ENCODE measurements at regions not wholly inside any gene's neighbourhood (a gene's known extent, or its start where the extent isn't known, plus 50 kb on each side); places are given as distances from the start of the nearest gene placed in this dataset.
"Not testable (repeated sequence)": the region's sequence is repeated elsewhere in the genome, so short reads cannot be mapped to it uniquely, and the experiment has no call there.

DNA sequence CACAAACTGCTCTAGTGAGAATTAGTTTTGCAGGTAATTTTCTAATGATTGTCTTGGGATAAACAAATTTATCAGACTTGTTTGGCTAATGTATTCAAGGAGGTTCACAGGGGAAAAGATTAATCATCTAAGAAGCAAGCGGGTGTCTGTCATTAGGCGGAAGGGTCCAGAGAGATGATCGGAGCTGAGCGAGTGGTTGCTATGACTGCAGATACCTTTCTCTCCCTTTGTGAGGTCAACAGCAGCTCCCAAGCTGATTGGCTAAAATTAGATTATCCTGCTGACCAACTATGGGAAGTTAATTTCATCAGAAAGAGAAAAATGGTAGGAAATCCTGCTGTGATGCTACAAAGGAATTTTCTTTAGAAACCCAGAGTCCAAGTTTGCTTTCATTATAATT, 276.0 kb downstream of the SOX2 start:
- no peak for DNase-seq (ENCODE audit: low spot score)

DNA sequence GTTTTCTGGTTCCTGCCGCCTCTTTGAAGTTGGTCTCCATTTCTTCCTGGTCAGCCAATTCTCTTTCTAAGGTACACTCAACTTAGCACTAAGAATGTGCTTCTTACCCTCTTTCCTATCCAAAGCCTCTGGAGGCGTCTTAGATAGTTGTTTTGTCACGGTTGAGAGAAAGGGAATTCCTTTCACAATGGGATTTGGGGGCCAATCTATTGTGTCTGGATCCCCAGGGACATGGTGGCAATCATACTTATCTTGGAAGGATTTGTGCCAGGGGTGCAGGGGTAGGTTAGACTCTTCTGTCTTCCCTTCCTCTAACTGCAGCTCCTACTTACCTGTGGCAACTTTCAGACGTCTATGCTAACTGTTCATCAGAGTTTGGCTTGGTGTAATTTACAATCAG, 287.1 kb downstream of the SOX2 start:
- no peak for DNase-seq (ENCODE audit: low spot score)

DNA sequence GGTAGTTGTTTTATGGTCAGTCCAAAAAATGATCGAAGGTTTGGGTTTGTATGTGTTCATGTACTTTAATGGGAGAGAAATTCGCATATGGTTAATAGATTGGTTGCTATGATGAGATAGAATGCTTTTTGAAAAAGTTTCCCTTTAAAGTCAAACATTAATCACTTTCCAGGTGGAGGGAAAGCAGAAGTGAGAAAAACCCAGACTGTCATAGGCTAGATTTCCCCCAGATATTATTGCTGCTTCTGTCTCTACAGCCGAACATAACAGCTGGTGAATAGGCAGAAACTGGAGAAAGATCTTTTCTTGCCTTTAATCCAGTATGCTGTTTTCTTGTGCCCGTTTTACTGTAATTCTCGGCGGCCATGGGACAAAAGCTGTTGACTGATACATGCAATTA, 287.6 kb downstream of the SOX2 start:
- DNase-seq (ENCODE audit: low spot score) = no peak

DNA sequence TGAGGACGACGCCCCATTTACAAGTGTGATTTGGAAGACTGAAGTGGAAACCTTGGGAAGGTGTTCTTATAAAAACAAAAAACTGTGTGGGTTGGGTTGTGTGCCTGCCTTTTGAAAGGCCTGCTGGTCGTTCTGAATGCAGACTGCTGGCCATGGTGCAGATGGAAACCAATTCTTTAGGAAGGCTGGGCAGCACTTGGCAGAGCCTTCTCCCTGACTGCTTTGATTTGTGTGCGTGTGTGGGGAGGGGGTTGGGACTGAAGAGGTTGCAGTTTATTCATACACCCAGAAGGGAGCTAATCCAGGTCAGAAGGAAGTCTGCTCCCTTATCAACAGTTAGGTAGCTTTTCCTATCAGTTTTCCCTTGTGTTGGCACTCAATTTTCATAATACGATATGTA, 288.7 kb downstream of the SOX2 start:
- no peak for DNase-seq (ENCODE audit: low spot score)

DNA sequence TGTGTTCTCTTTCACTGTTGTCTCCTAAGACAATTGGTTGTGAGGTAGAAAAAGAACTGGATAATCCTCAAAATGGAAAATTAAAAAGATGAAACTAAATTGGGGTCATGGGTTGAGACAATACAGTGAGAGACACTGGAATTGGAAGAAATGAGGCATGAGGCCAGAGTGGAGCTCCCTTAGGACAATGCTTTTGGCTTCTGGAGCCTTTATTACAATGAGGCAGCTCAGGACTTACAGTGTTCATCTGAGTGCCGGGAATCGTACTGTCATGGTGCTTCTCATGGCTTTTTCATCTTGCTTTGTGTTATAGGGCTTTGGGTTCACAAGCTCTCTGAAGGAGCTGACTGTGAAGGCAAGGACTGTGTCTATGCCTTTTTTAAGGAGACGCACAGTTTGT, 293.5 kb downstream of the SOX2 start:
- no peak for DNase-seq (ENCODE audit: low spot score)

DNA sequence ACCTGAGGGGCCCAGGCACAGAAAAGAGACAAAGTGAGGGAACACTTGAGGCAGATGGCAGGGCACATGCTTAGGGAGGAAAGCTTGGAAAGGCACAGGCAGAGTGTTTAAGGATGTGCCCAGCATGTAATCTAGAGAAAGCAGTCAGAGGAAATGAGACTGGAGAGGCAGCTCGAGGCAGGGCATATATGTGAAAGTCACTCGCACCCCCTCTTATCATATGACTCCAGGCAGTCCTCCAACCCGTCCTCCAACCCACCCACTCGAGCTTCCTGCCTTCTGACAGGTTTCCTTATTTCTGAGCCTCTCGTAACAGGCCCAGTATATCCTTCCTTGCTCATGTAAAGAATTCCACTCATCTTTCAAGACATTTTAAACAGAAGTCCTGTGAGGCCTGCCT, 294.0 kb downstream of the SOX2 start:
- no peak for DNase-seq (ENCODE audit: low spot score)

DNA sequence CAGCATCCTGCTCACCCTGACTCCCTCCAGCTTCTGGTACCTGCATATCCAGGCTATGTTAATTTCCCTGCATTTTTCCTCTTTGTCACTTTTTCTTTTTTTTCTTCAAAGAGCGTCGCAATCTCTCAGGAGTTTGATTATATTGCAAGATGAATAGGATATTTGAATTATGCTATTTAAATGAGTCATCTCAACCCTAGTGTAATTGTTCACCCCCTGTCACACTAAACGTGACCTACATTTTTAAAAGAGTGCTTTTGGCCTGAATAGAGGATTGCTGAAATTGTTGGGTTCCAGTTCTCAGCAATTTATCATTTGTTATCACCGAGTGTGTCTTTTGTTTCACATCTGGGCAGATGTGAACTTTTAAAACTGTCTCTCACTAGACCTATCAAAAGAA, 294.7 kb downstream of the SOX2 start:
- no peak for DNase-seq (ENCODE audit: low spot score)

DNA sequence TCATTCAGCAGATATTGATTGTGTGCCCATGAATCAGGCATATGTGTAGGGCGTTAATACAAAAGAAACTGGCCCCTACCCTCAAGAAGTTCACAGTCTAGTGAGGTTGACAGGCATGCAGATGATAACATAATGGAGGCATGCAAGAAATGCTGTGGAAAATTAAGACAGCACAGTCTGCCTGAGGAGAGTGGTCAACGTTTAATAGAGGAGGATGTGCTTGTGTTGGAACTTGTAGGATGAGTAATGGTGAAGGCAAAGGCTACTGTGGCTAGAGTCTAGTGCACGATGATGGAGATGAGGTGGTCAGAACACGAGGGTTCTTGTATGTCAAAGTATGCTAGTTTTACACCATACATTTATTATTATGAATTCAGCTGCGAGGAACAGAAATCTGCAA, 295.7 kb downstream of the SOX2 start:
- no peak for DNase-seq (ENCODE audit: low spot score)

DNA sequence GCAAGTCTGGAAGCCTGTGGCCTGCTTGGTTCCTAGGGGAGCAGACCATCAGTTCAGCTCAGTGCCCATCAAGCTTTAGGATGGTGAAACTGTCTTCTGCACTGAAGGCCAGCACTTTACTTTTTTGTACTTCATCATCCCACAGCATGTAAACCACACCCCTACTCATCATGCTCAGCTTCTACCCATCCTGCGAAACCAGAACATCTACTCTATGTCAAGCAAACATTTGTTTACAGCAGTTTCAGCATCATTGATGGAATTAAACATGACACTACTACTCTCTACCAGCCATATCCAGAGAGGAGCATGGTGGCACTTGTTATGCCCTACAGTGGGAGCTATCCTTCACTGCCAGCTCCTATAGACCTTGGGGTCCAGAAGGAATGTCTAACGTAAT, 306.6 kb downstream of the SOX2 start:
- DNase-seq (ENCODE audit: low spot score) = no peak

DNA sequence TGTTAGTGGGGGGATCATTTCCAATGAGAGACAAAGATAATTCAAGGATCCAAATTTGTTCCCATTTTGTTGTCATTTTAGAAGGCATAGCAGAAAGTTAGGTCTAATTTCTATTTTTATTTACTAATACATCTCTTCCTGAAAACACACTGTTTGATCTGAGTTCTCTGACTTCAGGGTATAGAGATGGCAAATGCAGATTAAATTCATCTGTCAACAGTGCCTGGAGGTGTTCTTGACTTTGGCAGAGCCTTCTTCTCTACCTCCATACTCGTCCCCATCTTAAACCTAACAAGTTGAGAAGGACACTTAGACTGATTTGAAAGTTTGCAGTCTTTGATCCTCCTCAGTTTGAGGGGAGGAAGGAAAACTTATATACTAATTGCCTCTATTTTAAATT, 308.2 kb downstream of the SOX2 start:
- no peak for DNase-seq (ENCODE audit: low spot score)

DNA sequence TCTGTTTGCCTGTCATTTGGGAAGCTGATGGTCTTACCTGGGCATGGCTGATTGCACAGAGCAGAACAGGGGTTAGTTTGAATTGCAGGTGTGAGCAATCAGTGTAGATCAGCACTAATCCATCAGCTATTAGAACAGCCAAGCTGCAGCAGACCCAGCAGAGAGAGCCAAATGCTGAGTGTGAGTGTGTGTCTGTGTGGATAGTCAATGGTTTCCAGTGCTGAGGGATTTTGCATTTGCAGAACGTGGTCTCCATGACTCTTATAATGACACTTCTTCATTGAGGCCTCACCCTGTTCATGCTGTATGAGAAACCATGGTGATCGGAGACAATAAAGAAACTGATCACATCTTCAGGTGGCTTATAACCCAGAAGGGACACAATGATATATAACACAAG, 312.1 kb downstream of the SOX2 start:
- DNase-seq (ENCODE audit: low spot score) = no peak

DNA sequence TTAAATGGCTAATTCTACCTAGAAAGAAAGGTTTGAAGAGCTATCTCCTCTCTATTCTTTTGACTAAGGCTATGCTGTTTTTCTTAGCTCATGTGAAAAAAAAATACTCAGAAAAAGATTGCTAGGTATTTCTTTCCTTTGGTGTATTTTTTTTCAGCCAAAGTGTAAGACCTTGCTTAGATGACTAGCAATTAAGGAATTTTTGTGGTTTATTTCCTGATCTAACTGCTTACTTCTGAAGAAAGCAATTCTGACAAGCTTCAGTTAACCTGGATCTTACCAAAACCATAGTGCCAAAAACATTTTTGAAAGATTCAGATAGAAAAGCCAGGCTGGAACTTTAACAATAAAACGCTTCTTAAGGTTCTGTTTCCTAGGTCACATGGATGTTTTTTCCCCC, 315.6 kb downstream of the SOX2 start:
- DNase-seq (ENCODE audit: low spot score) = peak; percentile 71

DNA sequence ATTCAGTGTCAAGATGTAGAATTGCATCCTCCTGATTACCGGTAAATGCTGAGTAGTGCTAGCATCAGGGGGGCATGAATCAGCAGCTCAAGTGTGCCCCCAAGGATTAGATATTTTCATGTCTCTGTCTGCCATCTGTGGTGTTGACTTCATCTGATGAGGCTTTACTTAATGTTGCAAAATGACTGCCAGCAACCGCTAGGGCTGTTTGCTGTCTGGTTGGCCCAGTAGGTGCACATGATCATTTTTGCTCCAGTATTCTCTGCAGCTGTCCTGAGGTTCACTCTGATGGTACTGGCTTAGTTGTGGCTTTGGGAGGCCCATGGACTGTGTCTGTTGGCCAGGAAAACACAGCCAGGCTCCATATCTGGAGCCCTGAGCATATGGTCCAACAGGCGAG, 316.4 kb downstream of the SOX2 start:
- peak; percentile 75 for DNase-seq (ENCODE audit: low spot score)

DNA sequence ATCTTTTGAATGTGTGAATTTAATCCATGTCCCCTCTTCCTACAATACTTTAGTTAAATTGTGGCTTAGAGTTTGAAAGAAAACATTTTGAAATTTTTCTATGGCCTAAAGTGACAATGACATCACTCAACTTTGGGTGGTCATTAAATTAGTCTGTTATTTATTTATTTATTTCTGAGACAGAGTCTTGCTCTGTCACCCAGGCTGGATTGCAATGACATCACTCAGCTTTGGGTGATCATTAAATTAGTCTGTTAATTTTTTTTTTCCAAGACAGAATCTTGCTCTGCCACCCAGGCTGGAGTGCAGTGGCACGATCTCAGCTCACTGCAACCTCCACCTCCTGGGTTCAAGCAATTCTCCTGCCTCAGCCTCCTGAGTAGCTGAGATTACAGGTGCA, 322.5 kb downstream of the SOX2 start:
- not testable (repeated sequence) for DNase-seq (ENCODE audit: low spot score)

DNA sequence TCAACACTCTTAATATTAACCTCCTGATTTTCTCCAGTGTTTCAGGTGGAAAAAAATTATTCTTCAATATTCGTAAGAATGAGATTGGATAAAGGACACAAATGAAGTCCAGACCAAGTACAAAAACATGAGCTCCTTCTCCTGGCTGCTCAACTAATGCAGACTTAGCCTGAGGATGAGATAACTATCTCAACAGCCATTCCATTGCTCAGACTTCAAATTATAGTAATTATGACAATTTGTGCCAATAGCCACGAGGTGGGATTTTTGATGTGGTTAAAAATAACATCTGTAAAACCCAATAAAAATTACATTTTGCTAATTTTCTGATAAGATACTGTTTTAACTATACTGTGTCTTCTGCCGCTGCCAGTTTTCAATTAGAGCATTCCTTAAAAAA, 323.6 kb downstream of the SOX2 start:
- DNase-seq (ENCODE audit: low spot score) = no peak

DNA sequence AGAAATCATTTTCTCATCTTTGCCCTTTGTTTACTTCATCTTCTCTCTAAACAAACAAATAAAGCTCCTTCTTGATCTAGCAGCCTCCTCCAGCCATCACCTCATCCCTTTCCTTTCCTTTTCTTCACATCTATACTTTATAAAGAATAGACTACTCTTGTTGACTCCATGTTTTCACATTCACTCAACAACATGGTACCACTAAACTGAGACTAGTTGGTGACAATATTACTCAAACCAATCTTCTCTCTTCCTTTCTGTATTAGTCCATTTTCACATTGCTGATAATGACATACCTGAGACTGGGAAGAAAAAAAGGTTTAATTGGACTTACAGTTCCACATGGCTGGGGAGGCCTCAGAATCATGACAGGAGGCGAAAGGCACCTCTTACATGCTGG, 324.7 kb downstream of the SOX2 start:
- DNase-seq (ENCODE audit: low spot score) = no peak

DNA sequence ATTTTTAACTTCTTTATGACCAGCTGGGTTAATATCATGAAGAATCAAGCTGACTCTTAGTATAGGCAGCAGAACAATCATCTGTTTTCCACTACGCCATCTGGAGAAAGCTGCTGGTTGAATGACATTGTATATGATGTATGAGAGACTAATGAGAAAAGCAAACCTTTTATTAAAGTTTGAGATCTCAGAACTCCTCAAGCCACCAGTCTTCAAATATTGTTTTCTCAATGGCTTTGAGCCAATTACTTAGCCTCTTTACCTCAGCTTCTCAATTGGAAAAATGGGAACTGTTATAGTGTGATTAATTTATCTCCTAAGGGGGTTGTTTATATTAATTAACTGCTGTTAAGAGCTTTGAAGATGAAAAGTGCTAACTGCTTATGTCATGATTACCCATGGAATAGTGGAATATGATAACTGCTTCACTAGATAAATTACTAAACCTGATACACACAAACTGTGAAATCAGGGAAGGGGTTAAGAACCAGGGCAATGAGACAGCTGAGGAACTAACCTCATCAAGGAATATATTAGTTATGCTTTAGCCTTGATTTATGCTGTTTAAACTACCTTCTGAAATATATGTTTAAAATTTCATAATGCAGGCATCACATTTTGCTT, 330.1 kb downstream of the SOX2 start:
- no peak for DNase-seq (ENCODE audit: low spot score)

DNA sequence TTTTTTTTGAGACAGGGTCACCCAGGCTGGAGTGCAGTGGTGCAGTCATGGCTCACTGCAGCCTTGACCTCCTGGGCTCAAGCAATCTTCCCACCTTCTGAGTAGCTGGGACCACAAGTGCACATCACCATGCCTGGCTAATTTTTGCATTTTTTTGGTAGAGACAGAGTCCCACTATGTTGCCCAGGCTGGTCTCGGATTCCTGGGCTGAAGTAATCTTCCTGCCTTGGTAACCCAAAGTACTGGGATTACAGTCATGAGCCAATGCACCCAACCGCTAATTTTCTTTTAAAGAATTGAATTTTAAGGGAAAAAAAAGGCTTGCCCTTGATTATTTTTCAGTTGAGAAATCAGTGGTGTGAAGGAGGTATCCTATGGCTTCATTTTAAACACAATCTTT, 334.0 kb downstream of the SOX2 start:
- DNase-seq (ENCODE audit: low spot score) = no peak

DNA sequence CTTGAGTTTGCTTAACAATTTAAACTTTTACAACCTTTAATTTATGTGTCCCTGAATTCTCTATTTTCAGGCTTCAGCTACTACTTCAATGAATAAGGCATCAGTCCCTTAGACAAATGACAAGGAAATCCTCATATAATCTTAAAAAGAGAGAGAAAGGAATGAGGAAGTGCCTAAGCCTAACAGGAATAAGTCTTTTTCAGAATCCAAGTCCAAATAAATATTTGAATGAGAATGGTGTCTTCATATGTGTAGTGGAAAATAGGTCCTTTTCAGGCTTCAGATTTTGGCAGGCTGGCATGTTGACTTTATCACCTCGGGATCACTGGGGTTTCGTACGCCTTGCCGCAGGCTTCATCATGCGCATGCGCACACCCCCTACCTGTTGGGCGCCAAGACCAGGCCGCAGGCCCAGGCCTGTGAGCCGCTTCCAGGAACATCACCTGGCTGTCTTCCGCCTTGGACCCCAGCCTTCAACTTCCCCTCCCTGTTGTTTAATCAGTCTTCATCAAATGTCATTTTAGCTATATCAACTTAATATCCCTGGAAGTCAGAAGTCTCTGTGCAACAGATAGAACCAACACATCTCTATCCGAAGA, 334.5 kb downstream of the SOX2 start:
- no peak for DNase-seq (ENCODE audit: low spot score)

DNA sequence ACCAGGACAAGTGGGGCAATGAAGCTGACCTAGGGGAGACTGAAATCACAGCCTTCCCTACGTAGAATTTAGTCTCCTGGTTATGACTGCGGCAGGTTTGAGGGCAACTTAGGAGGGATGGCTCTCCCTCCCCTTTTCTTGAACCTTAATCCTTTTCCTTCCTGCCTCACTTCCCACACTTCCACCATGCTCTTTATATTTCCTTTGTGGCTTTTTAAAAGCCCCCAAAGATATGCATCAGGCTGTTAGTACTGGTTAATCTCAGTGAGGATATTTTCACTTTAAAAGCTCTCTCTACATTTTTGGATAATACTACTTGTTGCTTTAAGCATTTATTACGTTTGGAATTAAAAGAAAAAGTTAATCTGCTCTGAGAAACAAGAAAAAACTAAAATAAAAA, 339.2 kb downstream of the SOX2 start:
- DNase-seq (ENCODE audit: low spot score) = no peak

DNA sequence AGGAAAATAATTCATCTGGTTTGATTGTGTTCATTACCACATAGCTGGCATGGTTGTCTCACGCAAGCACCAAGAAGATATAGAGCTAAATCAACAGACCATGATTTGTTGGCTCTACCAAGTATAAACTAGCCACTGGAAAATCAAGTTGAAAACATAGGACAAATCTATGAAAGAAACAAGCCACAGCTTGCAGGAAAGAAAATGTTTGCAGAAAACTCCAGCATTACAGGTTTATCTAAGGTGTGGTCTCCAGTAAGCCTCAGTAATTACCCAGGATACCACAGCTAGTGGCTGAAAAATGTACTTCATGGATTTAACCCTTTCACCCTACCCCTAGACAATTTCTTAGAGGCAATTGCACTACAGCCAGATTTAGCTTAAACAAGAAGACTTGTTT, 340.6 kb downstream of the SOX2 start:
- peak; percentile 37 for DNase-seq (ENCODE audit: low spot score)

DNA sequence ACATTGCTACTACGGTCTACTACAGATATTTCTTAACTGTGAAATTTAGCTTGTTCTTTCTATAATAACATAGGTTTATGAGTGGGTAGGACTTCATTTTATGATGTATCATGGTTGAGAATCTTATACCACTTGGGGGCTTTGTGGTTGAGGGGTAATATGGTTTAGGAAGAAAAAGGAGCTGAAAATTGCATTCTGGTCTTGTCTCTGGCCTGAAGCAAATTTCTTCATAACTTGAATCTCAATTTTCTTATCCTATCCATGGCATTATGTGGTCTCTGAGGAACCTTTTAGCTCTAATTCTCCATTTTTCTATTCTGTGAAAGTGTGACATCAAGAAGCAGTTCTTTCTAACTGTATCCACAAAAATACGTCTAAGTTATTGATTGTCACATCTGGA, 341.0 kb downstream of the SOX2 start:
- no peak for DNase-seq (ENCODE audit: low spot score)

DNA sequence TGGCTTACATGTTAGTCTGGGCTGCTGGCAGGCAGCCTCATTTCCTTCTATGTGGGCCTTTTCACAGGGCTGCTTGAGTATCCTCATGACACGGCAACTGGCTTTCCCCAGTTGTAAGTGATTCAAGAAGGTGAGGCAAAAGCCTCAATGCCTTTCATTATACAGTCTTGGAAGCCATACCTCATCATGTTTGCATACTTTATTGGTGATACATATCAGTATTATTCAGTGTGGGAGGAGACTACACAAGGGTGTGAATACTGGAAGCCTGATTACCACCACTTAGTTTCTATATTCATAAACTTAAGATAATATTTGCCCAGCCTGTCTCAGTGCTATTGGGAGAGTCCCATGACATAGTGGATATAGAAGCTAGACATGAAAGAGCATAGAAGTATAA, 346.8 kb downstream of the SOX2 start:
- DNase-seq (ENCODE audit: low spot score) = no peak

DNA sequence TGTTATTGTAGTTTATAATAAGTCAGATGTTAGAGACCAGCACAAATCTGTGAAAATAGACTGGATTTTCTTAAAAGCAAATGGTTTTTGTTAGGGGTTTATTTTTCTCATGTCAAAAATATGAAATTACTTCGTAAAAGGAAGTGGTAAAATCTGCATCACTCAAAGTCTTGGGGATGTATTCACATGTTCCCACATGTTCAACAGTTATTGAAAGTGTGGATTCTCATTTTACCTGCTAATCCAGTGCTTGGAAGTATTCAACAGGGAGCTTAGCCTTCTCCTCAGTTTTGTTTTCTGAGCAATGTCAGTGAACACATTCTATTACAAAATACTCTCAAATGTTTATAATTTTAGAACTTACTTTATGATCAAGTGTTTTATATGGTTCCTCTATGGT, 352.0 kb downstream of the SOX2 start:
- no peak for DNase-seq (ENCODE audit: low spot score)

All from H4 (cell line).